ENCODE measurements at regions not wholly inside any gene's neighbourhood (a gene's known extent, or its start where the extent isn't known, plus 50 kb on each side); places are given as distances from the start of the nearest gene placed in this dataset.
"Not testable (repeated sequence)": the region's sequence is repeated elsewhere in the genome, so short reads cannot be mapped to it uniquely, and the experiment has no call there.

- intact Hi-C loops (cut with DNase I) = not testable (repeated sequence)
These were observed 66.6 kb upstream of the MUC20 start for GRCh38 chr3:195654138-195654537.

GRCh38 chr3:195653641-195654040 is 67.1 kb upstream of the MUC20 start:
- H3K36me3 ChIP-seq (replicated peaks in 1 of 2); intact Hi-C loops (cut with DNase I); H3K9me3 ChIP-seq (replicated peaks in 1 of 3); H3K27ac ChIP-seq; H3K27me3 ChIP-seq; H3K4me1 ChIP-seq (replicated peaks in 1 of 2); H3K4me3 ChIP-seq: not testable (repeated sequence)
- peak in 4 of 6 experiments; percentile 32 to 75 (median 64) for TF ChIP-seq CTCF (IDR thresholded peaks at IDR 0.05)
- WGBS, 4 donors = 3 to 5% methylated on average over 10 to 11 of the region's 14 CpGs; no CpG with 5 or more reads in 2 of the 4 donors
- peak; percentile 33 to 72 (median 58) for DNase-seq

More at GRCh38 chr3:195654138-195654537, 66.6 kb upstream of the MUC20 start:
- WGBS, 4 donors = 64 to 76% (median 72%) methylated on average over 13 to 14 of the region's 15 CpGs; no CpG with 5 or more reads in 1 of the 4 donors
- not testable (repeated sequence) for H3K27me3 ChIP-seq; H3K4me3 ChIP-seq; H3K36me3 ChIP-seq (replicated peaks in 1 of 2); H3K4me1 ChIP-seq (replicated peaks in 1 of 2); H3K9me3 ChIP-seq (replicated peaks in 1 of 3); DNase-seq; H3K27ac ChIP-seq

GRCh38 chr3:195647912-195648702 is 64.4 kb upstream of the APOD start:
- H3K4me1 ChIP-seq (replicated peaks in 1 of 2) = not testable (repeated sequence)

GRCh38 chr3:195645872-195646271 is 62.1 kb upstream of the APOD start:
- WGBS, 4 donors = 83 to 99% (median 90%) methylated on average over 8 of the region's 8 CpGs
- H3K4me3 ChIP-seq; intact Hi-C loops (cut with DNase I); H3K27me3 ChIP-seq; H3K27ac ChIP-seq; H3K4me1 ChIP-seq (replicated peaks in 1 of 2); H3K9me3 ChIP-seq (replicated peaks in 1 of 3); H3K36me3 ChIP-seq (replicated peaks in 1 of 2): not testable (repeated sequence)
- peak in 1 of 7 donors; percentile 5 for DNase-seq

More at GRCh38 chr3:195647912-195648702, 64.4 kb upstream of the APOD start:
- H3K4me3 ChIP-seq; H3K27ac ChIP-seq; H3K36me3 ChIP-seq (replicated peaks in 1 of 2); H3K9me3 ChIP-seq (replicated peaks in 1 of 3); intact Hi-C loops (cut with DNase I); H3K27me3 ChIP-seq: not testable (repeated sequence)
- 84 to 93% (median 90%) methylated on average over 6 to 19 of the region's 19 CpGs for WGBS, 4 donors
- peak in 1 of 7 donors; percentile 8 for DNase-seq

- H3K27me3 ChIP-seq; H3K27ac ChIP-seq; H3K4me3 ChIP-seq; DNase-seq; H3K4me1 ChIP-seq (replicated peaks in 1 of 2); intact Hi-C loops (cut with DNase I); H3K36me3 ChIP-seq (replicated peaks in 1 of 2); H3K9me3 ChIP-seq (replicated peaks in 1 of 3): not testable (repeated sequence)
- 81 to 90% (median 87%) methylated on average over 8 to 11 of the region's 11 CpGs for WGBS, 4 donors
These were observed 59.5 kb upstream of the APOD start for GRCh38 chr3:195643245-195643644.

- H3K4me3 ChIP-seq, H3K27ac ChIP-seq: not testable (repeated sequence)
- 84 to 96% (median 87%) methylated on average over 2 to 15 of the region's 15 CpGs for WGBS, 4 donors
These were observed 58.6 kb upstream of the APOD start for GRCh38 chr3:195642311-195642710.

GRCh38 chr3:195638456-195638855 is 54.7 kb upstream of the APOD start:
- intact Hi-C loops (cut with DNase I); H3K4me1 ChIP-seq (replicated peaks in 1 of 2); H3K27me3 ChIP-seq; H3K4me3 ChIP-seq; DNase-seq; H3K36me3 ChIP-seq (replicated peaks in 1 of 2); H3K9me3 ChIP-seq (replicated peaks in 1 of 3); H3K27ac ChIP-seq: not testable (repeated sequence)
- WGBS, 4 donors = 87 to 96% (median 92%) methylated on average over 7 to 9 of the region's 10 CpGs

More at GRCh38 chr3:195642311-195642710, 58.6 kb upstream of the APOD start:
- H3K36me3 ChIP-seq (replicated peaks in 1 of 2); H3K4me1 ChIP-seq (replicated peaks in 1 of 2); H3K27me3 ChIP-seq; H3K9me3 ChIP-seq (replicated peaks in 1 of 3); DNase-seq; intact Hi-C loops (cut with DNase I): not testable (repeated sequence)

GRCh38 chr3:195637473-195638233 is 53.9 kb upstream of the APOD start:
- intact Hi-C loops (cut with DNase I); H3K4me1 ChIP-seq (replicated peaks in 1 of 2); H3K27me3 ChIP-seq; H3K9me3 ChIP-seq (replicated peaks in 1 of 3); H3K27ac ChIP-seq; H3K4me3 ChIP-seq; H3K36me3 ChIP-seq (replicated peaks in 1 of 2): not testable (repeated sequence)
- WGBS, 4 donors = 72 to 90% (median 86%) methylated on average over 9 to 15 of the region's 15 CpGs
- DNase-seq = peak in 1 of 7 donors; percentile 30

GRCh38 chr3:195637011-195637410 is 53.3 kb upstream of the APOD start:
- H3K9me3 ChIP-seq (replicated peaks in 1 of 3); H3K27me3 ChIP-seq; intact Hi-C loops (cut with DNase I); H3K4me1 ChIP-seq (replicated peaks in 1 of 2); H3K4me3 ChIP-seq; H3K36me3 ChIP-seq (replicated peaks in 1 of 2); H3K27ac ChIP-seq: not testable (repeated sequence)
- 90 to 92% (median 91%) methylated on average over 4 to 7 of the region's 7 CpGs; no CpG with 5 or more reads in 1 of the 4 donors for WGBS, 4 donors
- DNase-seq = peak in 1 of 7 donors; percentile 42
